Mesenchymal stem cell (in vitro differentiated cells and primary cell): ENCODE measurements at regions not wholly inside any gene's neighbourhood (a gene's known extent, or its start where the extent isn't known, plus 50 kb on each side); places are given as distances from the start of the nearest gene placed in this dataset.

Experiments
- DNase-seq: peaks from one replicate; pipeline ENCODE4 v3.0.0-alpha.2; 2013
- H2AFZ ChIP-seq: one replicate; pipeline ENCODE4 v1.6.1; 2013; ENCODE audit warnings: low read depth, mild to moderate bottlenecking, control low read depth, inconsistent platforms, low read length, moderate library complexity
- H2AK5ac ChIP-seq: 2 replicates; pipeline ENCODE4 v1.6.1; 2013; ENCODE audit warnings: low read length, moderate library complexity, mild to moderate bottlenecking, inconsistent platforms; ENCODE audit not compliant: severe bottlenecking
- H2BK120ac ChIP-seq: one replicate; pipeline ENCODE4 v1.6.1; 2013; ENCODE audit warnings: low read depth, mild to moderate bottlenecking, inconsistent platforms, low read length, moderate library complexity
- H2BK12ac ChIP-seq, 2 experiments: one replicate each; pipeline ENCODE4 v1.6.1; 2013; ENCODE audit warnings: inconsistent platforms in 2 of 2, low read length in 2 of 2, mild to moderate bottlenecking in 2 of 2, moderate library complexity in 2 of 2, control low read depth in 1 of 2
- H2BK15ac ChIP-seq: one replicate; pipeline ENCODE4 v1.6.1; 2013; ENCODE audit warnings: mild to moderate bottlenecking, low read depth, inconsistent platforms; ENCODE audit not compliant: poor library complexity, severe bottlenecking
- H2BK5ac ChIP-seq: 2 replicates; pipeline ENCODE4 v1.6.1; 2013; ENCODE audit warnings: low read depth, mild to moderate bottlenecking, low read length, control low read depth, inconsistent platforms; ENCODE audit not compliant: poor library complexity, severe bottlenecking
- H3K14ac ChIP-seq, 2 experiments: one replicate each; pipeline ENCODE4 v1.6.1; 2013; ENCODE audit warnings: inconsistent platforms in 2 of 2, low read length in 2 of 2, control low read depth in 1 of 2, mild to moderate bottlenecking in 1 of 2, moderate library complexity in 1 of 2
- H3K18ac ChIP-seq, 2 experiments: one replicate each; pipeline ENCODE4 v1.6.1; 2013; ENCODE audit warnings: inconsistent platforms in 2 of 2, low read length in 2 of 2, control low read depth in 1 of 2, low read depth in 1 of 2, mild to moderate bottlenecking in 1 of 2
- H3K23ac ChIP-seq, 2 experiments: one replicate each; pipeline ENCODE4 v1.6.1; 2013; ENCODE audit warnings: inconsistent platforms in 2 of 2, low read length in 2 of 2, mild to moderate bottlenecking in 2 of 2, moderate library complexity in 2 of 2, control low read depth in 1 of 2
- H3K27ac ChIP-seq: 2 replicates; pipeline ENCODE4 v1.5.1; 2013; ENCODE audit warnings: mild to moderate bottlenecking, moderate library complexity, low read length, control low read depth, inconsistent platforms; ENCODE audit not compliant: poor library complexity, severe bottlenecking
- H3K27me3 ChIP-seq, 2 experiments: 2 replicates each; pipeline versions ENCODE4 v1.6.1 to v1.7.0; 2013; ENCODE audit warnings: low read length in 2 of 2, mild to moderate bottlenecking in 2 of 2, moderate library complexity in 2 of 2, control low read depth in 1 of 2, inconsistent platforms in 1 of 2; ENCODE audit not compliant: control insufficient read depth in 1 of 2, insufficient read depth in 1 of 2
- H3K36me3 ChIP-seq, 2 experiments: 2 replicates each; pipeline versions ENCODE4 v1.6.1 to v1.7.0; 2013; ENCODE audit warnings: low read length in 2 of 2, control low read depth in 1 of 2, inconsistent platforms in 1 of 2, low read depth in 1 of 2, mild to moderate bottlenecking in 1 of 2; ENCODE audit not compliant: insufficient read depth in 2 of 2, control insufficient read depth in 1 of 2
- H3K4ac ChIP-seq, 2 experiments: one replicate each; pipeline ENCODE4 v1.6.1; 2013; ENCODE audit warnings: inconsistent platforms in 2 of 2, low read length in 2 of 2, mild to moderate bottlenecking in 2 of 2, moderate library complexity in 2 of 2, control low read depth in 1 of 2, low read depth in 1 of 2
- H3K4me1 ChIP-seq: 2 replicates; pipeline ENCODE4 v1.6.1; 2013; ENCODE audit warnings: low read depth, low read length, control low read depth; ENCODE audit not compliant: control insufficient read depth, insufficient read depth
- H3K4me2 ChIP-seq: 2 replicates; pipeline ENCODE4 v1.6.1; 2013; ENCODE audit warnings: low read length, mild to moderate bottlenecking, inconsistent platforms; ENCODE audit not compliant: poor library complexity, severe bottlenecking
- H3K4me3 ChIP-seq, 2 experiments: 2 replicates each; pipeline versions ENCODE4 v1.5.1 to v1.7.0; 2013; ENCODE audit warnings: low read length in 2 of 2, mild to moderate bottlenecking in 2 of 2, control low read depth in 1 of 2, low read depth in 1 of 2; ENCODE audit not compliant: insufficient read depth in 1 of 2
- H3K79me1 ChIP-seq: replicated peaks from 2 replicates; pipeline ENCODE4 v1.6.1; 2013; ENCODE audit warnings: mild to moderate bottlenecking, control low read depth, low read length, inconsistent platforms; ENCODE audit not compliant: poor library complexity, severe bottlenecking
- H3K9ac ChIP-seq: 2 replicates; pipeline ENCODE4 v1.7.0; 2013; ENCODE audit warnings: mild to moderate bottlenecking, low read length, moderate library complexity
- H3K9me3 ChIP-seq: 2 replicates; pipeline ENCODE4 v1.7.0; 2013; ENCODE audit warnings: mild to moderate bottlenecking, low read length; ENCODE audit not compliant: control insufficient read depth
- H4K8ac ChIP-seq: one replicate; pipeline ENCODE4 v1.6.1; 2013; ENCODE audit warnings: inconsistent platforms, mild to moderate bottlenecking, low read length, moderate library complexity
- H4K91ac ChIP-seq: one replicate; pipeline ENCODE4 v1.6.1; 2013; ENCODE audit warnings: mild to moderate bottlenecking, low read length, inconsistent platforms
- WGBS: methylation state at CpG from one replicate; pipeline ENCODE4 v1.1.7; 2013; ENCODE audit warnings: mixed read lengths; 5-methylcytosine and 5-hydroxymethylcytosine counted together

DNA sequence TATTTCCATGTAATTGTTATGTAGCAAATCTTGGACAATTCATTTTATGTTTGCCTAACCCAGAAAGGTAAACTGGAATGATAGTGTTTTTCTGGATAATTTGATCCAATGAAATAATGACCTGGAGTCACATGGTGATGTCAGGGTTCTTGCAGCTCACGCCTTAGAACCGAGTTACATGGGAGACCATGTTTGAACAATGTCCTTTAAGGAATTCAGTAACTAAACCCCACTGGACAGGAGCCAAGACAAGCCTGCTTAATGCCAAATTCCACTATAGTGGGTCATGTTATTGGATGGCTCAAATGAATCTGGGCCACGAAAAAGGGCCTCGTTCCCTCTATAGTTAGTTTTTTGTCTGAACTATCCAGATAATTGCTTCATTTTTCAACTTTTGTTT is 255.8 kb upstream of the HMGA2 start:
- H2BK12ac ChIP-seq: no peak overlapping the region
- no peak overlapping the region for H3K23ac ChIP-seq
- DNase-seq: no peak
- no peak overlapping the region for H2BK15ac ChIP-seq
- H3K4me2 ChIP-seq: no peak overlapping the region
- no peak overlapping the region for H2BK5ac ChIP-seq
- no peak overlapping the region for H4K91ac ChIP-seq
- no peaks in the 10 kb centered on the region for H3K79me1 ChIP-seq
- H3K18ac ChIP-seq: no peak overlapping the region
- H3K4me1 ChIP-seq: peaks cover 1% of the 10 kb centered on the region
- no peak overlapping the region for H3K14ac ChIP-seq
- 93% methylated on average over 4 of the region's 4 CpGs for WGBS
- no peaks in the 10 kb centered on the region for H3K36me3 ChIP-seq
- no peak overlapping the region for H3K4ac ChIP-seq
- H2AK5ac ChIP-seq: no peak overlapping the region
- peaks cover 5% of the 10 kb centered on the region for H3K9me3 ChIP-seq
- no peak overlapping the region for H2BK120ac ChIP-seq
- H3K4me3 ChIP-seq: no peak overlapping the region
- H2AFZ ChIP-seq: no peak overlapping the region
- H4K8ac ChIP-seq: peak overlapping the region; percentile 25
- no peak overlapping the region for H3K27ac ChIP-seq
- no peak overlapping the region for H3K9ac ChIP-seq
- no peaks in the 10 kb centered on the region for H3K27me3 ChIP-seq

DNA sequence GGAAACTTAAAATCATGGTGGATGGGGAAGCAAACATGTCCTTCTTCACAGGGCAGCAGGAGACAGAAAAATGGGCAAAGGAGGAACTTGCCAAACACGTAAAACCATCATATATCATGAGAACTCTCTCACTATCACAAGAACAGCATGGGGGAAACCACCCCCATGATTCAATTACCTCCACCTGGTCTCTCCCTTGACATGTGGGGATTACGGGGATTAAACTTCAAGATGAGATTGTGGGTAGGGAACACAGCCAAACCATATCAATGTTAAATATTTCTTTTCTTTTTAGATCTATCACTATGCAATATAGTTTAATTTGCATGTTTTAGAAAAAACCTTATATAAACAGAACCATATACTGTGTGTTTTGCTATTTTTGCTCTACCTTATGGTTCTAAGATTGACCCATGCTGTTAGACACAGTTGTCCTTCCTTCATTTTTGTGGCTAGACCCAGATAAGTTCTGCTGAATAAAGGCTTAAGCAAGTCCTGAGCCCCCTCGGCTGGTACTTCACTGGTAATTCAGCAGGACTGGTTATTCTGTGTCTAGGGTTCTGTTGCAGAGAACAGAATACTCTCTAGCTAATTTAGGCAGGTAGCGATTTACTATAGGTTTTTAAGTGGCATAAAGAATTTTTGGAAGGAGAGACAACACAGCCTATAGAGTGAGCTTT is 253.7 kb upstream of the HMGA2 start:
- no peak overlapping the region for H4K91ac ChIP-seq
- H3K36me3 ChIP-seq: no peaks in the 10 kb centered on the region
- H3K27ac ChIP-seq: no peak overlapping the region
- peak overlapping the region in 1 of 2 experiments; percentile 19 for H3K18ac ChIP-seq
- H3K9me3 ChIP-seq: peaks cover 22% of the 10 kb centered on the region
- H3K9ac ChIP-seq: no peak overlapping the region
- no peak overlapping the region for H3K23ac ChIP-seq
- H3K14ac ChIP-seq: no peak overlapping the region
- no peaks in the 10 kb centered on the region for H3K79me1 ChIP-seq
- no peak overlapping the region for H3K4ac ChIP-seq
- no peak overlapping the region for H3K4me3 ChIP-seq
- H3K4me2 ChIP-seq: no peak overlapping the region
- H2BK12ac ChIP-seq: peak overlapping the region in 1 of 2 experiments; percentile 34
- peaks cover 1% of the 10 kb centered on the region for H3K4me1 ChIP-seq
- 98% methylated on average over 2 of the region's 4 CpGs for WGBS
- H2BK5ac ChIP-seq: no peak overlapping the region
- no peak overlapping the region for H2AFZ ChIP-seq
- no peak overlapping the region for H2BK15ac ChIP-seq
- H3K27me3 ChIP-seq: no peaks in the 10 kb centered on the region
- H2AK5ac ChIP-seq: no peak overlapping the region
- DNase-seq: no peak
- H2BK120ac ChIP-seq: no peak overlapping the region
- H4K8ac ChIP-seq: no peak overlapping the region

DNA sequence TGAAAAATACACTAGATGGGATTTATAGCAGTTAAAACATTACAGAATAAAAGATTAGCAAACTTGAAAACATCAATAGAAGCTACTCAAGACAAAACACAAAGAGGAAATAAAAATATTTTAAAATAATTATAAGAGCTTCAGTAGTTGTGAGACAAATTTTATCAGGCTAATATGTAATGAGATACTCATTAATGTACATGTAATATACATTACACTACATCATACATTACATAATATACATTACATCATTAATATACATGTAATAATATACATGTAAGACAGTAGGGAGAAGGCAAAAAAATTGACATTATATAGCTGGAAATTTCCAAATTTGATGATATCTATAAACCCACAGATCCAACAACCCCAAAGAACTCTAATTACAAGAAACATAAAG is 249.4 kb upstream of the HMGA2 start:
- DNase-seq: no peak
- no peak overlapping the region for H4K91ac ChIP-seq
- no peak overlapping the region for H3K18ac ChIP-seq
- no peaks in the 10 kb centered on the region for H3K27me3 ChIP-seq
- H3K4me3 ChIP-seq: no peak overlapping the region
- H3K23ac ChIP-seq: no peak overlapping the region
- H2BK15ac ChIP-seq: no peak overlapping the region
- no peak overlapping the region for H3K4me2 ChIP-seq
- H3K9me3 ChIP-seq: peaks cover 28% of the 10 kb centered on the region
- H3K4ac ChIP-seq: no peak overlapping the region
- H2AK5ac ChIP-seq: no peak overlapping the region
- no peak overlapping the region for H3K9ac ChIP-seq
- no peaks in the 10 kb centered on the region for H3K79me1 ChIP-seq
- H2BK120ac ChIP-seq: no peak overlapping the region
- no peak overlapping the region for H2BK12ac ChIP-seq
- H2AFZ ChIP-seq: no peak overlapping the region
- H3K4me1 ChIP-seq: no peaks in the 10 kb centered on the region
- H2BK5ac ChIP-seq: no peak overlapping the region
- H4K8ac ChIP-seq: no peak overlapping the region
- H3K36me3 ChIP-seq: no peaks in the 10 kb centered on the region
- H3K14ac ChIP-seq: no peak overlapping the region
- H3K27ac ChIP-seq: no peak overlapping the region

DNA sequence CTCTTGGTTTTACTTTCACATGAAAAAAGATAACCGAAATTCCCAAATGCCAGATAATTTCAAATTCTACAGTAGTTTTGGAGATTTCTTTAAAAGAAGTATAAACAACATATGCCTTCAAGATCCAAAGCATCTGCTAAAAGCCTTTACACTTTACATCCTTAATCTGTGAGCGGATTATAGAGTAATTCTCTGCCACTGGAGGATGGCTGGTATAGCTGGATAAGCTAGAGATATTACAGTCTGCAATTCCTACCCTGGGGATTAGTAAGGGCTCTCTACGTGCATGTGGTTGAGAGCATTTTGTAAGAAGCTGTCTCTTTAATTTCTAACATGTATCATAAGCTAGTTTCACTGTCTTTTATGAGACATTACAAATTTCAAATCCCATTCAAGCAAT is 240.3 kb upstream of the HMGA2 start:
- Histone ChIP-seq H4K8ac (no peak overlapping the region), H2BK12ac (no peak overlapping the region), H2BK15ac (no peak overlapping the region), H3K4me1 (no peaks in the 10 kb centered on the region), H2AK5ac (no peak overlapping the region), H2BK120ac (no peak overlapping the region), H3K79me1 (no peaks in the 10 kb centered on the region), H2AFZ (no peak overlapping the region), H3K36me3 (no peaks in the 10 kb centered on the region), H2BK5ac (no peak overlapping the region), H3K27me3 (no peaks in the 10 kb centered on the region), H3K4ac (no peak overlapping the region), H3K14ac (no peak overlapping the region), H4K91ac (no peak overlapping the region), H3K27ac (no peak overlapping the region), H3K18ac (peak overlapping the region in 1 of 2 experiments; percentile 18), H3K23ac (no peak overlapping the region), H3K9me3 (peaks cover 3% of the 10 kb centered on the region), H3K4me2 (no peak overlapping the region), H3K4me3 (no peak overlapping the region), H3K9ac (no peak overlapping the region)
- no peak for DNase-seq
- WGBS: 100% methylated on average over 1 of the region's 3 CpGs
